HEK293 (cell line): ENCODE measurements at regions not wholly inside any gene's neighbourhood (a gene's known extent, or its start where the extent isn't known, plus 50 kb on each side); places are given as distances from the start of the nearest gene placed in this dataset.

ENCODE experiments used
- CTCF ChIA-PET: fragments of 350-600 bp; formaldehyde crosslinking; extraction: SDS; loops from one replicate; lab custom pipeline; 2021; ENCODE audit warnings: antibody characterized with exemption; lab: Yijun Ruan, JAX
- POLR2A ChIA-PET: fragments of 300-600 bp; formaldehyde crosslinking; extraction: SDS; loops from one replicate; lab custom pipeline; 2020; ENCODE audit warnings: antibody characterized with exemption, inconsistent platforms; lab: Yijun Ruan, JAX
- H3K27ac ChIP-seq: fragments of 200-500 bp; sonication (Bioruptor generic); 2 replicates; pipeline ENCODE4 v1.5.1; 2014; ENCODE audit warnings: low read depth, low read length, control low read depth, inconsistent platforms; ENCODE audit errors: extremely low read depth
- H3K36me3 ChIP-seq, 2 experiments: fragments of 200-500 bp in 1 of 2; sonication (Bioruptor generic) in 1 of 2; 1 replicate in 1 of 2; 2 replicates in 1 of 2; pipeline ENCODE4 v1.5.1; 2014 to 2017; ENCODE audit warnings: inconsistent platforms in 2 of 2, low read length in 2 of 2; ENCODE audit not compliant: control insufficient read depth in 2 of 2, insufficient read depth in 1 of 2
- H3K4me1 ChIP-seq: fragments of 200-500 bp; sonication (Bioruptor generic); 2 replicates; pipeline ENCODE4 v1.5.1; 2014; ENCODE audit warnings: mild to moderate bottlenecking, low read length, inconsistent platforms; ENCODE audit not compliant: control insufficient read depth, insufficient read depth
- H3K4me3 ChIP-seq: 2 replicates; pipeline ENCODE4 v1.5.1; 2011; ENCODE audit warnings: low read depth, mild to moderate bottlenecking, control low read depth, low read length, moderate library complexity
- H3K9me3 ChIP-seq: fragments of 200-500 bp; sonication (Bioruptor generic); 2 replicates; pipeline ENCODE4 v1.5.1; 2014; ENCODE audit warnings: low read depth, low read length, inconsistent platforms; ENCODE audit not compliant: control insufficient read depth, insufficient read depth
- BCL11A ChIP-seq: fragments of 450-650 bp; formaldehyde crosslinking; IDR thresholded peaks from 2 replicates; pipeline ENCODE4 v1.5.1; 2016; ENCODE audit warnings: low read depth, missing biosample characterization, missing genetic modification characterization
- FEZF1 ChIP-seq: fragments of 450-650 bp; formaldehyde crosslinking; IDR thresholded peaks from 2 replicates; pipeline ENCODE4 v1.5.1; 2016; ENCODE audit warnings: missing biosample characterization, missing genetic modification characterization
- GLI2 ChIP-seq: fragments of 450-650 bp; formaldehyde crosslinking; IDR thresholded peaks from 2 replicates; pipeline ENCODE4; 2017; ENCODE audit warnings: missing biosample characterization, missing genetic modification characterization, low read depth, borderline replicate concordance
- KLF9 ChIP-seq: fragments of 450-650 bp; formaldehyde crosslinking; IDR thresholded peaks from 2 replicates; pipeline ENCODE4 v1.5.1; 2016; ENCODE audit warnings: missing biosample characterization, missing genetic modification characterization, low read depth
- OSR2 ChIP-seq: fragments of 450-650 bp; formaldehyde crosslinking; IDR thresholded peaks from 2 replicates; pipeline ENCODE4 v1.5.1; 2016; ENCODE audit warnings: missing biosample characterization, missing genetic modification characterization
- ZNF114 ChIP-seq: fragments of 450-650 bp; formaldehyde crosslinking; IDR thresholded peaks from 2 replicates; pipeline ENCODE4 v1.5.0; 2017; ENCODE audit warnings: missing biosample characterization, missing genetic modification characterization
- ZNF530 ChIP-seq: fragments of 450-650 bp; formaldehyde crosslinking; IDR thresholded peaks from 2 replicates; pipeline ENCODE4 v1.5.1; 2016; ENCODE audit warnings: low read depth, missing biosample characterization, missing genetic modification characterization
- ZNF561 ChIP-seq: fragments of 450-650 bp; IDR thresholded peaks from 2 replicates; pipeline ENCODE4 v1.5.1; 2018; ENCODE audit warnings: missing biosample characterization, missing genetic modification characterization, borderline replicate concordance
- ZNF76 ChIP-seq: fragments of 450-650 bp; formaldehyde crosslinking; IDR thresholded peaks from 2 replicates; pipeline ENCODE4; 2016; ENCODE audit warnings: low read depth, missing biosample characterization, missing genetic modification characterization, borderline replicate concordance
- TF ChIP-seq, protein P1 (sequence below): fragments of 450-650 bp; formaldehyde crosslinking; IDR thresholded peaks from 2 replicates; pipeline ENCODE4 v1.5.1; 2016; ENCODE audit warnings: missing biosample characterization, missing genetic modification characterization
- TF ChIP-seq, protein P2 (sequence below): fragments of 450-650 bp; formaldehyde crosslinking; IDR thresholded peaks from 2 replicates; pipeline ENCODE4 v1.5.1; 2016; ENCODE audit warnings: missing biosample characterization, missing genetic modification characterization, low read depth
- TF ChIP-seq, protein P3 (sequence below): fragments of 450-650 bp; formaldehyde crosslinking; IDR thresholded peaks from 2 replicates; pipeline ENCODE4 v1.5.1; 2016; ENCODE audit warnings: missing biosample characterization, missing genetic modification characterization
- TF ChIP-seq, protein P4 (sequence below): fragments of 450-650 bp; formaldehyde crosslinking; IDR thresholded peaks from 2 replicates; pipeline ENCODE4 v1.5.1; 2016; ENCODE audit warnings: missing biosample characterization, missing genetic modification characterization
- TF ChIP-seq, protein P5 (sequence below): fragments of 450-650 bp; formaldehyde crosslinking; IDR thresholded peaks from 2 replicates; pipeline ENCODE4 v1.5.1; 2016; ENCODE audit warnings: missing biosample characterization, missing genetic modification characterization
- TF ChIP-seq, protein P6 (sequence below): fragments of 450-650 bp; formaldehyde crosslinking; IDR thresholded peaks from 2 replicates; pipeline ENCODE4 v1.5.1; 2016; ENCODE audit warnings: missing biosample characterization, missing genetic modification characterization, borderline replicate concordance

DNA sequence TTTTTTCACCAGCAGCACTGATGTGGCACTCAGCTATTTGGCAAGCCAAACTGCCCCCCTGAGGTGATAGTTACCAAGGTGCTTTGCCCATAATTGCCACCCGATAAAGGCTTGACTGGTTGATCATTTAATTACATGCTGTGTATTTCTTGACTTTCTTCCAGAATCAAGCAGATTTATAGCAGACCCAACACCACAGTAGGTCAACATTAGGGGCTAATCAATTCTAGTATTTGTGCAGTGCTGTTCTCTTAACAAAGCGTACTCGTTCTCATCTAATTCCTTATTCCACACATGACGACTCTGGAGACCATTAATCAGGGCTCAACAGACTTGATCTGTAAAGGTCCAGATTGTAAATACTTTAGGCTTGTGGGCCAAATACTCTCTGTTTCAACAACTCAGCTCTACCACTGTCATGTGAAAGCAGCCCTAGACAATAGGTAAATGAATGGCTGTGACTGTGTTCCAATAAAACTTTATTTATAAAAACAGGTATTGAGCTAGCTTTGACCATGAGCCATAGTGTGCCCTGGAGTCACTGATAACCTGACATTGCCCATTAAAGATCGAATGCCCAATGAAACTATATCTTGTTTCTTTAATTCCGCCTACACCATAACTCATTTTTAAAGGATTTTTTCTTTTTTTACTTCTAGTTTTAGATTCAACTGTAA lies 119.1 kb upstream of the TMC3 start:
- ChIA-PET POLR2A (no interaction called here), CTCF (interaction anchor here (1.0 to 1.7 kb wide), 2 partner anchors 11 to 13 kb away, joined by 4 read pairs; no protein-coding TSS in a partner anchor)
- TF ChIP-seq ZNF561 (tag by site-specific recombination), result no peak
- TF ChIP-seq, protein P1, sequence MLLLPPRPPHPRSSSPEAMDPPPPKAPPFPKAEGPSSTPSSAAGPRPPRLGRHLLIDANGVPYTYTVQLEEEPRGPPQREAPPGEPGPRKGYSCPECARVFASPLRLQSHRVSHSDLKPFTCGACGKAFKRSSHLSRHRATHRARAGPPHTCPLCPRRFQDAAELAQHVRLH (tag by site-specific recombination), result no peak
- TF ChIP-seq, protein P2, sequence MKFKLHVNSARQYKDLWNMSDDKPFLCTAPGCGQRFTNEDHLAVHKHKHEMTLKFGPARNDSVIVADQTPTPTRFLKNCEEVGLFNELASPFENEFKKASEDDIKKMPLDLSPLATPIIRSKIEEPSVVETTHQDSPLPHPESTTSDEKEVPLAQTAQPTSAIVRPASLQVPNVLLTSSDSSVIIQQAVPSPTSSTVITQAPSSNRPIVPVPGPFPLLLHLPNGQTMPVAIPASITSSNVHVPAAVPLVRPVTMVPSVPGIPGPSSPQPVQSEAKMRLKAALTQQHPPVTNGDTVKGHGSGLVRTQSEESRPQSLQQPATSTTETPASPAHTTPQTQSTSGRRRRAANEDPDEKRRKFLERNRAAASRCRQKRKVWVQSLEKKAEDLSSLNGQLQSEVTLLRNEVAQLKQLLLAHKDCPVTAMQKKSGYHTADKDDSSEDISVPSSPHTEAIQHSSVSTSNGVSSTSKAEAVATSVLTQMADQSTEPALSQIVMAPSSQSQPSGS (tag by site-specific recombination), result no peak
- no peak for TF ChIP-seq BCL11A (tag by site-specific recombination)
- TF ChIP-seq FEZF1 (tag by site-specific recombination), result peak; percentile 86
- TF ChIP-seq ZNF76, result no peak
- TF ChIP-seq, protein P3, sequence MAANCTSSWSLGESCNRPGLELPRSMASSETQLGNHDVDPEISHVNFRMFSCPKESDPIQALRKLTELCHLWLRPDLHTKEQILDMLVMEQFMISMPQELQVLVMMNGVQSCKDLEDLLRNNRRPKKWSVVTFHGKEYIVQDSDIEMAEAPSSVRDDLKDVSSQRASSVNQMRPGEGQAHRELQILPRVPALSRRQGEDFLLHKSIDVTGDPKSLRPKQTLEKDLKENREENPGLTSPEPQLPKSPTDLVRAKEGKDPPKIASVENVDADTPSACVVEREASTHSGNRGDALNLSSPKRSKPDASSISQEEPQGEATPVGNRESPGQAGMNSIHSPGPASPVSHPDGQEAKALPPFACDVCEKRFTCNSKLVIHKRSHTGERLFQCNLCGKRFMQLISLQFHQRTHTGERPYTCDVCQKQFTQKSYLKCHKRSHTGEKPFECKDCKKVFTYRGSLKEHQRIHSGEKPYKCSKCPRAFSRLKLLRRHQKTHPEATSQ, result no peak
- TF ChIP-seq, protein P4, sequence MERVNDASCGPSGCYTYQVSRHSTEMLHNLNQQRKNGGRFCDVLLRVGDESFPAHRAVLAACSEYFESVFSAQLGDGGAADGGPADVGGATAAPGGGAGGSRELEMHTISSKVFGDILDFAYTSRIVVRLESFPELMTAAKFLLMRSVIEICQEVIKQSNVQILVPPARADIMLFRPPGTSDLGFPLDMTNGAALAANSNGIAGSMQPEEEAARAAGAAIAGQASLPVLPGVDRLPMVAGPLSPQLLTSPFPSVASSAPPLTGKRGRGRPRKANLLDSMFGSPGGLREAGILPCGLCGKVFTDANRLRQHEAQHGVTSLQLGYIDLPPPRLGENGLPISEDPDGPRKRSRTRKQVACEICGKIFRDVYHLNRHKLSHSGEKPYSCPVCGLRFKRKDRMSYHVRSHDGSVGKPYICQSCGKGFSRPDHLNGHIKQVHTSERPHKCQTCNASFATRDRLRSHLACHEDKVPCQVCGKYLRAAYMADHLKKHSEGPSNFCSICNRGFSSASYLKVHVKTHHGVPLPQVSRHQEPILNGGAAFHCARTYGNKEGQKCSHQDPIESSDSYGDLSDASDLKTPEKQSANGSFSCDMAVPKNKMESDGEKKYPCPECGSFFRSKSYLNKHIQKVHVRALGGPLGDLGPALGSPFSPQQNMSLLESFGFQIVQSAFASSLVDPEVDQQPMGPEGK (tag by site-specific recombination), result no peak
- no peak for TF ChIP-seq ZNF114 (tag by site-specific recombination)
- Histone ChIP-seq H3K4me3 (no peak overlapping the region), H3K27ac (no peak overlapping the region), H3K36me3 (no peaks in the 10 kb centered on the region), H3K4me1 (peaks cover 11% of the 10 kb centered on the region), H3K9me3 (no peaks in the 10 kb centered on the region)

DNA sequence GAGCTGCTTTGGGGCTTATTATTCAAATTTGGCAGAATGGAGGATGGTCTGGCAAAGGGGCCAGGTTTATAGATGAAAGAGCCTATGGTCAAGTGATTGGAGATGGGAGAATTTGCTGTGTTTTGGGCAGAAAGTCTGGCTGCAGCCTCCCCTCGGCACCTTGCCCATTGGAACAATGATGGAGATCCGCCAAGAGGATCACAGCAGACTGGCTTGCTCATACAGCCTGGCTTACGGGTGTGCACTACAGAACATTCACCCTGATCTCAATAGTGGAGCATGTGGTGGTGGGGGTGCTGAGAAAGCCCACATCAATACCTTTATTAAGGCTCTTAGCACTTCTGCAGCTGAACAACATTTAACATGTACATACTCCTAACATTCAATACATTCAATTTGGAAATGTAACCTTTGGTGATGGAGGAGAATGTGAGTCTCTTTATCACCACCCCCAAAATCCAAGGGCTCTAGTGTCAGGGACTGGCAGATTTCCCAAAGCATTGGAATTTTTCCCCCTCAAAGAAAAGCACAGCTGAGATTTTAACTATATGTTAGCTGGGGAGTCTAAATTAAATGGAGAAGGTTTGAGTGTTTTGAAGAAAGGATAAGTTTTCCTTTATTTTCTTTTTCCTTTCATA lies 118.4 kb upstream of the TMC3 start:
- no peak overlapping the region for H3K4me3 ChIP-seq
- H3K27ac ChIP-seq, result no peak overlapping the region
- TF ChIP-seq OSR2 (tag by site-specific recombination) (no peak), KLF9 (tag by site-specific recombination) (no peak), ZNF530 (no peak), GLI2 (tag by site-specific recombination) (no peak)
- TF ChIP-seq, protein P5, sequence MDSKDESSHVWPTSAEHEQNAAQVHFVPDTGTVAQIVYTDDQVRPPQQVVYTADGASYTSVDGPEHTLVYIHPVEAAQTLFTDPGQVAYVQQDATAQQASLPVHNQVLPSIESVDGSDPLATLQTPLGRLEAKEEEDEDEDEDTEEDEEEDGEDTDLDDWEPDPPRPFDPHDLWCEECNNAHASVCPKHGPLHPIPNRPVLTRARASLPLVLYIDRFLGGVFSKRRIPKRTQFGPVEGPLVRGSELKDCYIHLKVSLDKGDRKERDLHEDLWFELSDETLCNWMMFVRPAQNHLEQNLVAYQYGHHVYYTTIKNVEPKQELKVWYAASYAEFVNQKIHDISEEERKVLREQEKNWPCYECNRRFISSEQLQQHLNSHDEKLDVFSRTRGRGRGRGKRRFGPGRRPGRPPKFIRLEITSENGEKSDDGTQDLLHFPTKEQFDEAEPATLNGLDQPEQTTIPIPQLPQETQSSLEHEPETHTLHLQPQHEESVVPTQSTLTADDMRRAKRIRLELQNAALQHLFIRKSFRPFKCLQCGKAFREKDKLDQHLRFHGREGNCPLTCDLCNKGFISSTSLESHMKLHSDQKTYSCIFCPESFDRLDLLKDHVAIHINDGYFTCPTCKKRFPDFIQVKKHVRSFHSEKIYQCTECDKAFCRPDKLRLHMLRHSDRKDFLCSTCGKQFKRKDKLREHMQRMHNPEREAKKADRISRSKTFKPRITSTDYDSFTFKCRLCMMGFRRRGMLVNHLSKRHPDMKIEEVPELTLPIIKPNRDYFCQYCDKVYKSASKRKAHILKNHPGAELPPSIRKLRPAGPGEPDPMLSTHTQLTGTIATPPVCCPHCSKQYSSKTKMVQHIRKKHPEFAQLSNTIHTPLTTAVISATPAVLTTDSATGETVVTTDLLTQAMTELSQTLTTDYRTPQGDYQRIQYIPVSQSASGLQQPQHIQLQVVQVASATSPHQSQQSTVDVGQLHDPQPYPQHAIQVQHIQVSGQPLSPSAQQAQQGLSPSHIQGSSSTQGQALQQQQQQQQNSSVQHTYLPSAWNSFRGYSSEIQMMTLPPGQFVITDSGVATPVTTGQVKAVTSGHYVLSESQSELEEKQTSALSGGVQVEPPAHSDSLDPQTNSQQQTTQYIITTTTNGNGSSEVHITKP (tag by site-specific recombination), result peak; percentile 42; the same call in 1 of the 2 replicates
- TF ChIP-seq, protein P6, sequence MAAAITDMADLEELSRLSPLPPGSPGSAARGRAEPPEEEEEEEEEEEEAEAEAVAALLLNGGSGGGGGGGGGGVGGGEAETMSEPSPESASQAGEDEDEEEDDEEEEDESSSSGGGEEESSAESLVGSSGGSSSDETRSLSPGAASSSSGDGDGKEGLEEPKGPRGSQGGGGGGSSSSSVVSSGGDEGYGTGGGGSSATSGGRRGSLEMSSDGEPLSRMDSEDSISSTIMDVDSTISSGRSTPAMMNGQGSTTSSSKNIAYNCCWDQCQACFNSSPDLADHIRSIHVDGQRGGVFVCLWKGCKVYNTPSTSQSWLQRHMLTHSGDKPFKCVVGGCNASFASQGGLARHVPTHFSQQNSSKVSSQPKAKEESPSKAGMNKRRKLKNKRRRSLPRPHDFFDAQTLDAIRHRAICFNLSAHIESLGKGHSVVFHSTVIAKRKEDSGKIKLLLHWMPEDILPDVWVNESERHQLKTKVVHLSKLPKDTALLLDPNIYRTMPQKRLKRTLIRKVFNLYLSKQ (tag by site-specific recombination), result no peak
- CTCF ChIA-PET, result interaction anchor here (0.6 to 1.7 kb wide), 5 partner anchors 10 to 403 kb away, joined by 3 to 4 read pairs (median 4); no protein-coding TSS in a partner anchor
- no peaks in the 10 kb centered on the region for H3K36me3 ChIP-seq
- POLR2A ChIA-PET, result no interaction called here
- no peaks in the 10 kb centered on the region for H3K9me3 ChIP-seq
- peaks cover 11% of the 10 kb centered on the region for H3K4me1 ChIP-seq
